ENCODE measurements at regions not wholly inside any gene's neighbourhood (a gene's known extent, or its start where the extent isn't known, plus 50 kb on each side); places are given as distances from the start of the nearest gene placed in this dataset.
"Not testable (repeated sequence)": the region's sequence is repeated elsewhere in the genome, so short reads cannot be mapped to it uniquely, and the experiment has no call there.

DNA sequence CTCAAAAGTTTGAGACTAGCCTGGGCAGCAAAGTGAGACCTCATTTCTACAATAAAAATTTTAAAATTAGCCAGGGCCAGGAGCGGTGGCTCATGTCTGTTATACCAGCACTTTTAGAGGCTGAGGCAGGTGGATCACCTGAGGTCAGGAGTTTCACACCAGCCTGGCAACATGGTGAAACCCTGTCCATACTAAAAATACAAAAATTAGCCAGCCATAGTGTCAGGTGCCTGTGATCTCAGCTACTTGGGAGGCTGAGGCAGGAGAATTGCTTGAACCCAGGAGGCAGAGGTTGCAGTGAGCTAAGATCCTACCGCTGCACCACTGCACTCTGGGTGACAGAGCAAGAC is 85.1 kb upstream of the MAP4 start:
- not testable (repeated sequence) for DNase-seq

DNA sequence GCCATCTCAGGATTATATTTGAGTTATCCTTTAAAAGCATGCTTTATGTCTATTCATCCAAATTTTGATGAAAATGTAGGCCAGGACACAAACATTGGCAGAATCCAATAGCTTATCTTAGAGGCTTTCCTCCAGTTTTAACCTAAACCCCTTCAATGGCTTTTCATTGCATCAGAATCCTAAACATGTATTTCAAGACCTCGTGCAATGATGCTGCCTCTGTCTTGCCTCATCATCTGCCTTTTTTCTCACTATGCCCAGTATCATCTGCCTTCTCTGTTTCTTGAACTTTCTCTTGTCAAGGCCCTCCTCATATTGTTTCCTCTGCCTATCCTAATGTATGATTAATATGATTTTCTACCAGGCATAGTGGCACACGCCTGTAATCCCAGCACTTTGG is 76.1 kb upstream of the MAP4 start:
- DNase-seq: no peak

DNA sequence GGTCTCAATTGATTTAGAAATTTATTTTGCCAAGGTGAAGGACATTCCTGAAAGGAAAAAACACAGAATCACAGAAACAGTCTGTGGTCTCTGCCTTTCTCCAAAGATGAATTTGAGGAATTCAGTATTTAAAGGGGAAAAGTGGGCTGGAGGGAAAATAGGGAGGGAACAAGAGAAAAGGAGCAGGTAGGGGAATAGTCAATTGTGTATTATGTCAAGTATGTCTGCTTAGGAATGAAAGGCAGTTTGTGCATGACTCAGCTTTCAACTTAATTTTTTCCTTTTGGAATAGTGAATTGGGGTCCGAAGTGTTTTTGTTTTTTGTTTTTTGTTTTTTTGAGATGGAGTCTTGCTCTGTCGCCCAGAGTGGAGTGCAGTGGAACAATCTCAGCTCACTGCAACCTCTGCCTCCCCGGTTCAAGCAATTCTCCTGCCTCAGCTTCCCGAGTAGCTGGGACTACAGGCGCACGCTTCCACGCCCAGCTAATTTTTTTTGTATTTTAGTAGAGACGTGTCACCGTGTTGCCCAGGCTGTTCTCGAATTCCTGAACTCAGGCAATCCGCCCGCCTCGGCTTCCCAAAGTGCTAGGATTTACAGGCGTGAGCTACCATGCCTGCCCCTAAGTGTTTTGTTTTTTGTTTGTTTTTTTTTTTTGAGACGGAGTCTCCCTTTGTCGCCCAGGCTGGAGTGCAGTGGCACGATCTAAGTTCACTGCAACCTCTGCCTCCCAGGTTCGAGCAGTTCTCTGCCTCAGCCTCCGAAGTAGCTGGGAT is 74.1 kb upstream of the MAP4 start:
- no peak for DNase-seq

DNA sequence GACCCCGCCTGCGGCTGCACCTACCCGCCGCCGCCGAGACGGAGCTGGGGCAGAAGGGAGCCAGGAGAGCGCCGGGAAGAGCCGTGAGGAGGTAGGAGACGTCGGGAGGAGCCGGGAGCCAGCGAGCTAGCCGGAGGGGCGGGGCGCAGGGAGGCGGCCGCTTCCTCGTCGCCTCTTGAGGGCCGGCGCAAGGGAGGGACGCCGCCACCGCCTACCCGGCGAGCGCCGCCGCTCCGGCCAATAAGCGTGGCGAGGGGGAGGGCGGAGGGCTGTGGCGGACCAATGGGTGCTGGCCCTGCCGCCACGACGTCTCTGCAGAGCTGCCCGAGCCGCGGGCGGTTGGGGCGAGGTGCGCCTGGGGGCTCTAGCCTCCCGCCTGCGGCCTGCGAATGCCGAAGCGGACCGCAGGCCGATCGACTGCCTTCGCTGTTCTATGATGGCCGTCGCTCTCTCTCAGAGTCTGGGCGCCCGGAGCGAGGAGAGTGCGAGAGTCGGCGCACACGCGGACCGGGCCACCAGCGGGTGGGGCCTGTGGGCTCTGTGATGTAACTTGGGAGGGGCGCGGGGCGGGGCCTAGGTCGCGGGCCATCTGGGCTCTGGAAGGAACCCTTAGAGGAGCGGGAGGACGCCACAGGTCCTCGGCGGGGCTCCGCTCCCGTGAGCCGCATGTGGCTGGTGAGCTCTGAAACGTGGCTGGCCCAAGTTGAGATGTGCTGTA is 72.7 kb upstream of the MAP4 start:
- peak; percentile 96 for DNase-seq

DNA sequence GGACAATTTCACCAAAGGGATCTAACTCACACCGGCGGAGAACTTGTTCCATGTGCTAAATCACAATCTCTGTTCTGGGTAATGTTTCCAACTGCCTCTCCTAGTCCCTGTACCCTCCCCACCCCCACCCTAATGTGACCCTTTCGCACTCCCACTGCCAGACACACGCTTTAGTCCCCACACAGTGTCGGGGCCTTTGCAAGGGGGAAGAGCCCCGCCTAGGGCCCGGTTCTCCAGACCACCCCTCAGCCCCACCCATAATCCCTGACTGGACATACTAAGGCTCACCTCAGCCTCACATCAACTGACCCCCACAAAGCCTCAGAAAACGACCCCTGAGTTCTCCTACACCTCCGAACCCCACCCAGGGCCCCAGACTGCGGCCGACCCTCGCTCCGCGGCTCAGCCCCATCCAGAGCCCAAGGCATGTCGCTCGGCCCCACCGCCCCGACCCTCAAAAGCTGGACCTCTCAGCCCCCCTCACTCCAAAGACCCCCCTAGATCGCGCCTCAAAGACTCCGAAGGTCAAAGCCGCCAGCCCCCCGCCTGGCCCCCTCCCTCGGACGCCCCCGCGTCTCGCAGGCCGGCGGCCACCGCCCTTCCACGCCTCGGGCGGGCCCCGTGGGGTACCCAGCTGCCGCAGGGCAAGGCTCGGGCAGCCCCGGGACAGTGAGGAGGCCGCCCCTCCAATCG is 72.0 kb upstream of the MAP4 start:
- peak; percentile 52 for DNase-seq

DNA sequence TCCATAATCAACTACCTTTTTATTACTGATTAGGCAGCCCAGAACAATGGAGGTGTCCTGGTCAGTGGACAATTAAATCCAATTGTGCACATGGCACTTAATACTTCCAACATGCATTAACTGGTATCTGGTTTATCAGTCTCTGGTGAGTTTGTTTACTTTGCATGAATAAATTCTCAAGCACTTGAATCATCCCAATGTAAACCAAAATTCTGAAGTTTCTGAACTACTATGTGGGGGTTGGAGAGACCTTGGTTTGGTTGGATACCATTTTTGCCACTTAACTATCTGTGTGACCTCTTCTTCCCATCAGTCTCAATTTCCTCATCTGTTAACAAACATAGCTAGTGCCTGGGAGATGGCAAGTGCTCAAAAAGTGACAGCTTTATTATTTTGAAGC is 70.5 kb upstream of the MAP4 start:
- DNase-seq: no peak

DNA sequence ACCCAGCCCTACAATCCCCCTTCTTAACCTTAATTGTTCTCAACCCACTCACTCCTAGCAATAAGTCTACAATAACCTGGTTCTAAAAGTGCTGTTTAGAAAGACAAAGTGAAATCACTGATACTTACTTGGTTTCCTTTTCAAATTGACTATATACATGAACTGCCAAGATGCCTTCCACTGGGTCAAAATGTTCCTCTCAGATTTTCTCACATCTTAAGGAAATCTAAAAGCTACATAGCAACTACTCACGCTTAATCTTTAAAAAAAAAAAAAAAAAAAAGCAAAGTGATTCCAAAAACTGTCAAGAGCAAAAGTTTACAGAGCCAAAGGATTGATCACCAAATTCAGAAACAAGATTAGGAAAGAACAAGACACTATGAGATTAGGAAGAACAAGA is 68.7 kb upstream of the MAP4 start:
- DNase-seq: no peak

DNA sequence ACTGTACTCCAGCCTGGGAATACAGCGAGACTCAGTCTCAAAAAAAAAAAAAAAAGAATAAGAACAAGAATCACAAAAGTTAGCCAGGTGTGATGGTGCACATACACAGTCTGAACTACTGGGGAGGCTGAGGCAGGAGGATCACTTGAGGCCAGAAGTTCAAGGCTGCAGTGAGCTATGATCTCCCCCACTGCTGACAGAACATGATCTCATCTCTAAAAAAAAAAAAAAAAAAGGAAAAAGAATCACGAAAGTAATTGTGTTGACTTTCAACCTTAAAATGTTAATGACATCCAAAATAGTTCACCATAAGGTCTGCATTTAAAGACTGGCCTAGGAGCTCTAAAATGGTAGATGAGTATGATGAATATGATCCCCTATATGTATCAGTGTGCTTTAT is 68.0 kb upstream of the MAP4 start:
- no peak for DNase-seq

DNA sequence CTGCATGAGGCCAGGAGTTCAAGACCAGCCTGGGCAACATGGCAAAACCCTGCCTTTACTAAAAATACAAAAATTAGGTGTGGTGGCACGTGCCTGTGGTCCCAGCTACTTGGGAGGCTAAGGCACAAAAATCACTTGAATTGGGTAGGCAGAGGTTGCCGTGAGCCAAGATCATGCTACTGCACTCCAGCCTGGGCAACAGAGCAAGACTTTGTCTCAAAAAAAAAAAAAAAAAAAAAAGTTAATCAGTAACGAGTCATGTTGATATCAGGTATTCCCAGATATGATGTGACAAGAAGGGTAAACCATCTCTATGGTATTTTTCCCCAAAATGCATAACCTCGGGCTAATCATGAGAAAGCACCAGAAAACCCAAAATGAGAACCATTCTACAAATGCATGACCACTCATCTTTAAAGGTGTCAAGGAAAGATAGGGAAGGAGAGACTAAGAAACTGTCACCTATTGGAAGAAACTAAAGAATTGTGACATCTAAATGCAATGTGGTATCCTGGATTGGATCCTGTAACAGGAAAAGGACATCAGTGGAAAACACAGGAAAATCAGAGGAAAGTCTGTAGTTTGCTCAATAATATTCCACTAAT is 66.5 kb upstream of the MAP4 start:
- DNase-seq: no peak

DNA sequence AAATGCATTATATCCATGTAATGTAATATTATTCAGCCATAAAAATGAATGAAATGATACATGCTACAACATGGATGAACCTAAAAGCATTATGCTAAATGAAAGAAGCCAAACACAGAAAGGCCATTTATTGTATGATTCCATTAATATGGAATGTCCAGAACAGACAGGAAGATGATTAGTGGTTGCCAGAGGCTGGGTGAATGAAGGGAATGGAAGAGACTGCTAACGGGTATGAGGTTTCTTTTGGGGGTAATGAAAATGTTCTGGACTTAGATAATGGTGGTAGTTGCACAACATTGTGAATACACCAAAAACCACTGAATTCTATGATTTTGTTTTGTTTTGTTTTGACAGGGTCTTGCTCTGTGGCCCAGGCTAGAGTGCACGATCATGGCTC is 61.6 kb upstream of the MAP4 start:
- DNase-seq: no peak

DNA sequence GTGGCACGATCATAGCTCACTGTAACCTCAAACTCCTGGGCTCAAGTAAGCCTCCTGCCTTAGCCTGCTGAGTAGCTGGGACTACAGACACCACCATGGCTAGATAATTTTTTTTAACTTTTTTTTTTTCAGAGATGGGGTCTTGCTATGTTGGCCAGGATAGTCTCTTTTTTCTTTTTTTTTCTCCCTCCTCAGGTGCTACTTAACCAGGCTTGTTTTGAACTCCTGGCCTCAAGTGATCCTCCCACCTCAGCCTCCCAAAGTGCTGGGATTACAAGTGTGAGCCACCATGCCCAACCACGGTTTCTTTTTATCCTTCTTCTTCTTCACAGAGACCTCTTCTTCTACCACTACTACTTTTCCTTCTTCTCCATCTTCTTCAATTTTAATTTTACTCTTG is 53.8 kb upstream of the MAP4 start:
- DNase-seq: no peak

DNA sequence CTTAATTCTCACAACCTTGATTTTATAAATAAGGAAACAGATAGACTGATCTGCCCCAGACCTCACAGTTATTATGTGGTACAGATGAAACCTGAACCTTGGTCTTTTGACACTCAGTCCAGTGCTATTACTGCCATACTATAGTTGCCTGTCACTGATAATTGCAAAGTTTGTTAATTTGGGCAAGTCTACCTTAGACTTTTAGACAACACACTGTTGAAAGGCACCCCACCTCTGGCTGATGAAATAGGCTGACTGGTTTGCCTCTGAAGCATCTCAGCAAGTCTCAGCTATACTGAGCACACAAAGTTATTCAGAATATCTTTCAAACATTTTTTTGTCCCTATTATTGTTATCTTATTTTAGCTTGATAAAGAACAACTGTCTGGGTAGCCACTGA is 53.1 kb upstream of the MAP4 start:
- no peak for DNase-seq

DNA sequence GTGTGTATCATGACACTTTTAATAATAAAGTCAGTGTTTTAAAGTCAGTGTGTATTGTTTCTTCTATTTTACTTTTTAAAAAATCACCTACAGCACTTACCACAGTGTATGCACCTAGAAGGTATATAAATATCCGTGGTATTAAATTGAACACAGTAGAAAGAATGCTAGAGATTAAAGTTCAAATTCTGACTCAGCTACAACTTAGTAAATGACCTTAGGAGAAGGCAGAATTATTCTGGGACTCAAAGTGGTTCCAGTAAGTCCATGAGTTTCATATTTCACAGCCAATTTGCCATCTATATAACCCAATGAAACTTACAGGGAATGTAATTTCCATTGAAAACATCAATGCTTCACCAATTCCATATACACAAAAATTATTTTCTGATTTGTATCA is 52.7 kb upstream of the MAP4 start:
- no peak for DNase-seq

DNA sequence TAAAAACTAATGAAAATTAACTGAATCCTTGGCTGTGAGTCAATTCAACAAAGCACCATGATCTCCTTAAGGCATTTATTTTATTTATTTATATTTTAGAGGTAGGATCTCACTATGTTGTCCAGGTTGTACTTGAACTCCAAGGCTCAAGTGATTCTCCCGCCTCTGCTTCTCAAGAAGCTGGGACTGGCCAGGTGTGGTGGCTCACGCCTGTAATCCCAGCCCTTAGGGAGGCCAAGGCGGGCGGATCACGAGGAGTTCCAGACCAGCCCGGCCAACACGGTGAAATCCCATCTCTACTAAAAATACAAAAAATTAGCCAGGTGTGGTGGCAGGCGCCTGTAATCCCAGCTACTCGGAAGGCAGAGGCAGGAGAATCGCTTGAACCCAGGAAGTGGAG is 52.1 kb upstream of the MAP4 start:
- DNase-seq: not testable (repeated sequence)

DNA sequence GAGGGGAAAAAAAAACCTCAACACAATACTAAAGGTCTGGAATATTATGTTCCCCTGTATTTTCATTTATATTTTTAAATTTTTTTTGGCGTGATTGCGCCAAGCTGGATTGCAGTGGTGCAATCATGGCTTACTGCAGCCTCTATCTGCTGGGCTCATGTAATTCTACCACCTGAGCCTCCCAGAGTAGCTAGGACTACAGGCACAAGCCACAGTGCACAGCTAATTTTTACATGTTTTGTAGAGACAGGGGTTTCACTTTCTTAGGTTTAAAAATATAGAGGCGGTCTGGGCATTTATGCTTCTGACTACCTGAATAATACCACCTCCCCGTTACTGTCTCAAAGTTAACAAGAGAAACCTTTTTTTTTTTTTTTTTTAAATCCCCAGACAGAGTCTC is 51.1 kb upstream of the MAP4 start:
- no peak for DNase-seq

Measured in NCI-H146 (cell line).